ENCODE measurements at regions not wholly inside any gene's neighbourhood (a gene's known extent, or its start where the extent isn't known, plus 50 kb on each side); places are given as distances from the start of the nearest gene placed in this dataset.
A peak's percentile ranks its signal among the peaks of the same experiment; 100 is the strongest.

GRCh38 chr4:78704981-78705683, 71.0 kb upstream of the BMP2K start:
- H3K27ac Mint-ChIP-seq = no peak overlapping the region
- no peak overlapping the region for H3K4me3 Mint-ChIP-seq
- no peak overlapping the region for H3K9ac ChIP-seq
- no peak overlapping the region for H3K27ac ChIP-seq
- H3K4me3 ChIP-seq = no peak overlapping the region
- H3K27me3 ChIP-seq = no peaks in the 10 kb centered on the region
- no peaks in the 10 kb centered on the region for H3K36me3 Mint-ChIP-seq
- no peaks in the 10 kb centered on the region for H3K9me3 ChIP-seq (ENCODE audit: low read depth)
- TF ChIP-seq CTCF (IDR thresholded peaks at IDR 0.05) (no peak), EZH2 (IDR thresholded peaks at IDR 0.05) (no peak), EZH2phosphoT487 (IDR thresholded peaks at IDR 0.05) (no peak)
- no peaks in the 10 kb centered on the region for H3K27me3 Mint-ChIP-seq (ENCODE audit: insufficient read depth, low read depth)
- H3F3A ChIP-seq (ENCODE audit: low read depth) = no peaks in the 10 kb centered on the region
- no peaks in the 10 kb centered on the region for H3K4me1 Mint-ChIP-seq
- peaks cover 6% of the 10 kb centered on the region for H3K4me1 ChIP-seq
- H3K36me3 ChIP-seq = no peaks in the 10 kb centered on the region
- H3K4me2 ChIP-seq = no peak overlapping the region
- no peaks in the 10 kb centered on the region for H4K20me1 ChIP-seq (ENCODE audit: low read depth)
- H2AFZ ChIP-seq (replicated peaks) = peak overlapping the region; percentile 19
- no peaks in the 10 kb centered on the region for H3K79me2 ChIP-seq (ENCODE audit: low read depth)
- peaks cover 12% of the 10 kb centered on the region for H3K9me3 Mint-ChIP-seq
- DNase-seq (ENCODE audit: low spot score) = no peak

- Mint-ChIP-seq H3K9me3 (peaks cover 12% of the 10 kb centered on the region), H3K4me3 (no peak overlapping the region), H3K27me3 (ENCODE audit: insufficient read depth, low read depth) (no peaks in the 10 kb centered on the region), H3K36me3 (no peaks in the 10 kb centered on the region), H3K4me1 (no peaks in the 10 kb centered on the region), H3K27ac (no peak overlapping the region)
- Histone ChIP-seq H3K9ac (no peak overlapping the region), H3K27me3 (no peaks in the 10 kb centered on the region), H3K4me1 (peaks cover 6% of the 10 kb centered on the region), H3K4me2 (no peak overlapping the region), H3K9me3 (ENCODE audit: low read depth) (no peaks in the 10 kb centered on the region), H3K36me3 (no peaks in the 10 kb centered on the region), H4K20me1 (ENCODE audit: low read depth) (no peaks in the 10 kb centered on the region), H3F3A (ENCODE audit: low read depth) (no peaks in the 10 kb centered on the region), H3K79me2 (ENCODE audit: low read depth) (no peaks in the 10 kb centered on the region), H2AFZ (replicated peaks) (no peak overlapping the region), H3K4me3 (no peak overlapping the region), H3K27ac (no peak overlapping the region)
- no peak for DNase-seq (ENCODE audit: low spot score)
- no peak for TF ChIP-seq EZH2phosphoT487 (IDR thresholded peaks at IDR 0.05)
- TF ChIP-seq EZH2 (IDR thresholded peaks at IDR 0.05) = no peak
- TF ChIP-seq CTCF (IDR thresholded peaks at IDR 0.05) = no peak
Measured at GRCh38 chr4:78706302-78706701, 69.8 kb upstream of the BMP2K start.

GRCh38 chr4:78707268-78707667, 68.9 kb upstream of the BMP2K start:
- H3K4me2 ChIP-seq = no peak overlapping the region
- no peak overlapping the region for H3K27ac Mint-ChIP-seq
- no peaks in the 10 kb centered on the region for H3K27me3 ChIP-seq
- no peak overlapping the region for H3K27ac ChIP-seq
- H3K79me2 ChIP-seq (ENCODE audit: low read depth) = no peaks in the 10 kb centered on the region
- H3K4me1 ChIP-seq = peaks cover 6% of the 10 kb centered on the region
- H3K4me1 Mint-ChIP-seq = no peaks in the 10 kb centered on the region
- H3K4me3 Mint-ChIP-seq = no peak overlapping the region
- no peaks in the 10 kb centered on the region for H3F3A ChIP-seq (ENCODE audit: low read depth)
- H3K36me3 Mint-ChIP-seq = no peaks in the 10 kb centered on the region
- H3K4me3 ChIP-seq = no peak overlapping the region
- no peak for DNase-seq (ENCODE audit: low spot score)
- H2AFZ ChIP-seq (replicated peaks) = no peak overlapping the region
- H3K27me3 Mint-ChIP-seq (ENCODE audit: insufficient read depth, low read depth) = no peaks in the 10 kb centered on the region
- TF ChIP-seq CTCF (IDR thresholded peaks at IDR 0.05) (no peak), EZH2phosphoT487 (IDR thresholded peaks at IDR 0.05) (no peak), EZH2 (IDR thresholded peaks at IDR 0.05) (no peak)
- H4K20me1 ChIP-seq (ENCODE audit: low read depth) = no peaks in the 10 kb centered on the region
- H3K9ac ChIP-seq = no peak overlapping the region
- H3K36me3 ChIP-seq = no peaks in the 10 kb centered on the region
- H3K9me3 ChIP-seq (ENCODE audit: low read depth) = no peaks in the 10 kb centered on the region
- H3K9me3 Mint-ChIP-seq = peaks cover 12% of the 10 kb centered on the region

All from neural progenitor cell (in vitro differentiated cells).